ENCODE measurements at regions not wholly inside any gene's neighbourhood (a gene's known extent, or its start where the extent isn't known, plus 50 kb on each side); places are given as distances from the start of the nearest gene placed in this dataset.

DNA sequence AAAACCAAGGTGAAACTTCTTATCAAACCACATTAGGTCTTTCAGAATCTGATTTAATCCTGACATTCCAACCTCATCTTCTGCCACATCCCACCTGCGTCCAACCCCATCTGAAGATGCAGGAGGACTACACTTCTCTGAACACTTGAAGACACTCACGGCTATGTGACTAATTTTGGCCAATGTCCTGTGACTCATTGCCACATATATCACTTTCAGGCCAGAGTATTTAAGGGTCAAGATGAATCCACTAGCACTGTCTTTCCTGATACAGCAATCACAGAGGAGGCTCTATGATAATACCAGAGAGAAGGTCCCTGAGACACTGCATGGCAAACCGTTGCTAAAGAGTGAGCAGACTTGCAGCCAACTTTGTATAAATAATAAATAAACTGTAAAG lies 323.4 kb downstream of the NR2F1-AS1 start:
- no peaks in the 10 kb centered on the region for H3K79me2 ChIP-seq (ENCODE audit: control insufficient read depth, insufficient read depth, low read length)
- no peak for DNase-seq (ENCODE audit: low read depth, low spot score)
- no peak for FAIRE-seq
- POLR2A ChIA-PET, result no interaction called here
- RAD21 ChIA-PET (ENCODE audit: unreplicated experiment), result no interaction called here
- H2AFZ ChIP-seq (ENCODE audit: control insufficient read depth, low read depth, low read length), result no peak overlapping the region
- in situ Hi-C loops (cut with MboI) (no loop called here), intact Hi-C loops (cut with micrococcal nuclease; ENCODE audit: unreplicated experiment) (no loop called here)
- SMC1A ChIA-PET (ENCODE audit: uncharacterized antibody, unreplicated experiment), result no interaction called here
- no TSS peak for BruUV-seq (replicated peaks)
- no peaks in the 10 kb centered on the region for H3K4me1 ChIP-seq (ENCODE audit: control insufficient read depth, insufficient read depth, low read length)
- no peaks in the 10 kb centered on the region for H4K20me1 ChIP-seq (ENCODE audit: control insufficient read depth, insufficient read depth)
- TF ChIP-seq WRNIP1 (IDR thresholded peaks at IDR 0.05; ENCODE audit: borderline replicate concordance, low read depth, low read length) (no peak), JUND (IDR thresholded peaks at IDR 0.05; ENCODE audit: low read depth, low read length) (no peak)
- TF ChIP-seq, protein P1, sequence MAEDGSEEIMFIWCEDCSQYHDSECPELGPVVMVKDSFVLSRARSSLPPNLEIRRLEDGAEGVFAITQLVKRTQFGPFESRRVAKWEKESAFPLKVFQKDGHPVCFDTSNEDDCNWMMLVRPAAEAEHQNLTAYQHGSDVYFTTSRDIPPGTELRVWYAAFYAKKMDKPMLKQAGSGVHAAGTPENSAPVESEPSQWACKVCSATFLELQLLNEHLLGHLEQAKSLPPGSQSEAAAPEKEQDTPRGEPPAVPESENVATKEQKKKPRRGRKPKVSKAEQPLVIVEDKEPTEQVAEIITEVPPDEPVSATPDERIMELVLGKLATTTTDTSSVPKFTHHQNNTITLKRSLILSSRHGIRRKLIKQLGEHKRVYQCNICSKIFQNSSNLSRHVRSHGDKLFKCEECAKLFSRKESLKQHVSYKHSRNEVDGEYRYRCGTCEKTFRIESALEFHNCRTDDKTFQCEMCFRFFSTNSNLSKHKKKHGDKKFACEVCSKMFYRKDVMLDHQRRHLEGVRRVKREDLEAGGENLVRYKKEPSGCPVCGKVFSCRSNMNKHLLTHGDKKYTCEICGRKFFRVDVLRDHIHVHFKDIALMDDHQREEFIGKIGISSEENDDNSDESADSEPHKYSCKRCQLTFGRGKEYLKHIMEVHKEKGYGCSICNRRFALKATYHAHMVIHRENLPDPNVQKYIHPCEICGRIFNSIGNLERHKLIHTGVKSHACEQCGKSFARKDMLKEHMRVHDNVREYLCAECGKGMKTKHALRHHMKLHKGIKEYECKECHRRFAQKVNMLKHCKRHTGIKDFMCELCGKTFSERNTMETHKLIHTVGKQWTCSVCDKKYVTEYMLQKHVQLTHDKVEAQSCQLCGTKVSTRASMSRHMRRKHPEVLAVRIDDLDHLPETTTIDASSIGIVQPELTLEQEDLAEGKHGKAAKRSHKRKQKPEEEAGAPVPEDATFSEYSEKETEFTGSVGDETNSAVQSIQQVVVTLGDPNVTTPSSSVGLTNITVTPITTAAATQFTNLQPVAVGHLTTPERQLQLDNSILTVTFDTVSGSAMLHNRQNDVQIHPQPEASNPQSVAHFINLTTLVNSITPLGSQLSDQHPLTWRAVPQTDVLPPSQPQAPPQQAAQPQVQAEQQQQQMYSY (CRISPR knock-in tag; IDR thresholded peaks at IDR 0.05), result no peak
- TF ChIP-seq, protein P2, sequence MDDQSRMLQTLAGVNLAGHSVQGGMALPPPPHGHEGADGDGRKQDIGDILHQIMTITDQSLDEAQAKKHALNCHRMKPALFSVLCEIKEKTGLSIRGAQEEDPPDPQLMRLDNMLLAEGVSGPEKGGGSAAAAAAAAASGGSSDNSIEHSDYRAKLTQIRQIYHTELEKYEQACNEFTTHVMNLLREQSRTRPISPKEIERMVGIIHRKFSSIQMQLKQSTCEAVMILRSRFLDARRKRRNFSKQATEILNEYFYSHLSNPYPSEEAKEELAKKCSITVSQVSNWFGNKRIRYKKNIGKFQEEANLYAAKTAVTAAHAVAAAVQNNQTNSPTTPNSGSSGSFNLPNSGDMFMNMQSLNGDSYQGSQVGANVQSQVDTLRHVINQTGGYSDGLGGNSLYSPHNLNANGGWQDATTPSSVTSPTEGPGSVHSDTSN (IDR thresholded peaks at IDR 0.05; ENCODE audit: insufficient replicate concordance, low read depth, low read length), result no peak
- no peak overlapping the region for H3K4me3 ChIP-seq
- H3K27me3 ChIP-seq (replicated peaks in 1 of 2; ENCODE audit: control insufficient read depth in 2 of 2, insufficient read depth in 2 of 2, low read length in 1 of 2), result no peaks in the 10 kb centered on the region; a peak in 1 of 4 replicates
- no peak overlapping the region for H3K4me2 ChIP-seq (ENCODE audit: control insufficient read depth, insufficient read depth)
- no peak for ATAC-seq
- no peak overlapping the region for H3K27ac ChIP-seq (ENCODE audit: control insufficient read depth, insufficient read depth)
- no peak overlapping the region for H3K9ac ChIP-seq (ENCODE audit: control insufficient read depth, insufficient read depth, low read length)
- no peaks in the 10 kb centered on the region for H3K9me3 ChIP-seq (replicated peaks; ENCODE audit: control insufficient read depth, insufficient read depth, low read length)
- no peaks in the 10 kb centered on the region for H3K36me3 ChIP-seq (ENCODE audit: control insufficient read depth in 2 of 2, insufficient read depth in 2 of 2, low read length in 1 of 2)
- WGBS (ENCODE audit: insufficient coverage, insufficient replicate concordance, low lambda C conversion rate, missing lambda C conversion rate), result 0% methylated on average over 3 of the region's 3 CpGs
- CTCF ChIA-PET, result no interaction called here

All from GM12878 (cell line).